GM23338 (cell line): ENCODE measurements at regions not wholly inside any gene's neighbourhood (a gene's known extent, or its start where the extent isn't known, plus 50 kb on each side); places are given as distances from the start of the nearest gene placed in this dataset.

Experiments used
- ATAC-seq: fragments of 200-7000 bp; cut with Tn5 transposase; 3 replicates; pipeline ENCODE4 v1.9.1; 2020
- DNase-seq: peaks from one replicate; pipeline ENCODE4 v3.0.0-alpha.2; 2015; ENCODE audit warnings: low spot score
- H2AFZ ChIP-seq: fragments of 200-600 bp; sonication (generic); 2 replicates; pipeline ENCODE4 v1.8.0; 2016; ENCODE audit warnings: antibody characterized with exemption, mild to moderate bottlenecking, moderate library complexity
- H3F3A ChIP-seq: fragments of 200-600 bp; sonication (generic); replicated peaks from 2 replicates; pipeline ENCODE4 v1.8.0; 2017; ENCODE audit warnings: antibody characterized with exemption, mixed run types, low read depth
- H3K27ac ChIP-seq: fragments of 200-600 bp; sonication (generic); 2 replicates; pipeline ENCODE4 v1.6.1; 2016; ENCODE audit warnings: low read depth
- H3K27me3 ChIP-seq: fragments of 200-600 bp; sonication (generic); 2 replicates; pipeline ENCODE4 v1.8.0; 2016; ENCODE audit warnings: mild to moderate bottlenecking, mixed run types, moderate library complexity; ENCODE audit not compliant: insufficient read depth
- H3K36me3 ChIP-seq: fragments of 200-600 bp; sonication (generic); 2 replicates; pipeline ENCODE4 v1.8.0; 2016; ENCODE audit warnings: mild to moderate bottlenecking; ENCODE audit not compliant: insufficient read depth
- H3K4me1 ChIP-seq: fragments of 200-600 bp; sonication (generic); 2 replicates; pipeline ENCODE4 v1.8.0; 2016; ENCODE audit warnings: mild to moderate bottlenecking, moderate library complexity; ENCODE audit not compliant: insufficient read depth
- H3K4me2 ChIP-seq: fragments of 200-600 bp; sonication (generic); 2 replicates; pipeline ENCODE4 v1.7.1; 2017; ENCODE audit warnings: mixed run types
- H3K4me3 ChIP-seq: fragments of 200-600 bp; sonication (generic); 2 replicates; pipeline ENCODE4 v1.6.1; 2016; ENCODE audit warnings: mixed run types
- H3K79me2 ChIP-seq: fragments of 200-600 bp; sonication (generic); replicated peaks from 2 replicates; pipeline ENCODE4 v1.8.0; 2017; ENCODE audit warnings: mild to moderate bottlenecking; ENCODE audit not compliant: insufficient read depth
- H3K9me2 ChIP-seq: fragments of 200-600 bp; sonication (generic); 2 replicates; pipeline ENCODE4 v1.8.0; 2017; ENCODE audit not compliant: insufficient read depth
- H4K20me1 ChIP-seq: fragments of 200-600 bp; sonication (generic); replicated peaks from 2 replicates; pipeline ENCODE4 v1.8.0; 2017; ENCODE audit warnings: mild to moderate bottlenecking; ENCODE audit not compliant: insufficient read depth
- H3K27ac Mint-ChIP-seq: 2 replicates; pipeline ENCODE4 v1.8.0; 2020; ENCODE audit warnings: inconsistent platforms, mild to moderate bottlenecking, moderate library complexity, mixed read lengths
- H3K27me3 Mint-ChIP-seq: 3 replicates; pipeline ENCODE4 v1.8.0; 2022; ENCODE audit warnings: low read depth, mild to moderate bottlenecking, moderate library complexity, mixed read lengths, inconsistent platforms; ENCODE audit not compliant: insufficient read depth, poor library complexity
- H3K36me3 Mint-ChIP-seq: 3 replicates; pipeline ENCODE4 v1.8.0; 2021; ENCODE audit warnings: low read depth, mild to moderate bottlenecking, inconsistent platforms, moderate library complexity, mixed read lengths
- H3K4me1 Mint-ChIP-seq: 3 replicates; pipeline ENCODE4 v1.8.0; 2020; ENCODE audit warnings: mild to moderate bottlenecking, inconsistent platforms, mixed read lengths
- H3K4me3 Mint-ChIP-seq: 3 replicates; pipeline ENCODE4 v1.8.0; 2021; ENCODE audit warnings: moderate library complexity, mild to moderate bottlenecking, inconsistent platforms, mixed read lengths
- H3K9me3 Mint-ChIP-seq: 3 replicates; pipeline ENCODE4 v1.8.0; 2020; ENCODE audit warnings: moderate library complexity, mild to moderate bottlenecking, inconsistent platforms, mixed read lengths
- CREB1 ChIP-seq: fragments of 250-450 bp; sonication (Bioruptor Pico); IDR thresholded peaks from 2 replicates; pipeline ENCODE4 v1.5.0; 2020; ENCODE audit warnings: low read depth, mild to moderate bottlenecking, moderate library complexity
- EZH2phosphoT487 ChIP-seq: fragments of 200-600 bp; sonication (generic); IDR thresholded peaks from one replicate; pipeline ENCODE4 v1.8.1; 2018; ENCODE audit warnings: antibody characterized with exemption; ENCODE audit not compliant: unreplicated experiment
- NANOG ChIP-seq: IDR thresholded peaks from 2 replicates; pipeline ENCODE4 v1.6.1; 2016; ENCODE audit warnings: antibody characterized with exemption, borderline replicate concordance
- POLR2AphosphoS5 ChIP-seq: IDR thresholded peaks from 2 replicates; pipeline ENCODE4 v1.6.1; 2016; ENCODE audit warnings: antibody characterized with exemption, low read depth
- REST ChIP-seq: IDR thresholded peaks from one replicate; pipeline ENCODE4 v1.6.1; 2018; ENCODE audit warnings: antibody characterized with exemption; ENCODE audit not compliant: unreplicated experiment
- STAT1 ChIP-seq: IDR thresholded peaks from one replicate; pipeline ENCODE4 v1.6.1; 2016; ENCODE audit warnings: antibody characterized with exemption; ENCODE audit not compliant: unreplicated experiment
- ZNF114 ChIP-seq: fragments of 250-450 bp; sonication (Bioruptor Pico); IDR thresholded peaks from 2 replicates; pipeline ENCODE4 v1.5.0; 2020; ENCODE audit warnings: mild to moderate bottlenecking, moderate library complexity
- ZNF331 ChIP-seq: fragments of 250-450 bp; sonication (Bioruptor Pico); IDR thresholded peaks from 2 replicates; pipeline ENCODE4 v1.5.0; 2020; ENCODE audit warnings: low read depth, mild to moderate bottlenecking, moderate library complexity
- TF ChIP-seq, protein P1 (sequence below): fragments of 250-450 bp; sonication (Bioruptor Pico); IDR thresholded peaks from 2 replicates; pipeline ENCODE4 v1.5.0; 2020; ENCODE audit warnings: mild to moderate bottlenecking, moderate library complexity
- TF ChIP-seq, protein P2 (sequence below), 2 experiments: fragments of 200-600 bp in 1 of 2; sonication (generic) in 1 of 2; conservative IDR thresholded peaks; 2 replicates each; pipeline versions ENCODE4 v1.5.1 to v1.6.1; 2016 to 2017; ENCODE audit warnings: antibody characterized with exemption in 2 of 2, low read depth in 2 of 2, mild to moderate bottlenecking in 2 of 2, moderate library complexity in 1 of 2

GRCh38 chr9:93846349-93846748 is 108.8 kb downstream of the BARX1 start (continued):
- no peak for TF ChIP-seq REST

DNA sequence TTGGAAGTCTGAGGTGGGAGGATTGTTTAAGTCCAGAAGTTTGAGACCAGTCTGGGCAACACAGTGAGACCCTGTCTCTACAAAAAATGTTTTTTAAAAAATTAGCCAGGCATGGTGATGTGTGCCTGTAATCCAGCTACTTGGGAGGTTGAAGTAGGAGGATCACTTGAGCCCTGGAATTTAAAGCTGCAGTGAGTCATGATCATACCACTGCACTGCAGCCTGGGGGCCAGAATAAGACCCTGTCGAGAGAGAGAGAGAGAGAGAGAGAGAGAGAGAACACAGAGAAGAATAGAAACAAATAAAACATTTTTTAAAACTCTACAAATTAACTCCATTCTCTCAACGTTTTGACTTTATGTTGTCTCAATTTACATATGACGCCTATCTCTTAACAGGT is 111.8 kb downstream of the BARX1 start:
- H3K9me3 Mint-ChIP-seq = no peaks in the 10 kb centered on the region
- ATAC-seq = no peak
- no peak for TF ChIP-seq ZNF114 (CRISPR knock-in tag)
- TF ChIP-seq EZH2phosphoT487 = no peak
- no peak for TF ChIP-seq NANOG
- TF ChIP-seq STAT1 = no peak
- TF ChIP-seq CREB1 (CRISPR knock-in tag) = no peak
- TF ChIP-seq REST = no peak
- TF ChIP-seq, protein P1, sequence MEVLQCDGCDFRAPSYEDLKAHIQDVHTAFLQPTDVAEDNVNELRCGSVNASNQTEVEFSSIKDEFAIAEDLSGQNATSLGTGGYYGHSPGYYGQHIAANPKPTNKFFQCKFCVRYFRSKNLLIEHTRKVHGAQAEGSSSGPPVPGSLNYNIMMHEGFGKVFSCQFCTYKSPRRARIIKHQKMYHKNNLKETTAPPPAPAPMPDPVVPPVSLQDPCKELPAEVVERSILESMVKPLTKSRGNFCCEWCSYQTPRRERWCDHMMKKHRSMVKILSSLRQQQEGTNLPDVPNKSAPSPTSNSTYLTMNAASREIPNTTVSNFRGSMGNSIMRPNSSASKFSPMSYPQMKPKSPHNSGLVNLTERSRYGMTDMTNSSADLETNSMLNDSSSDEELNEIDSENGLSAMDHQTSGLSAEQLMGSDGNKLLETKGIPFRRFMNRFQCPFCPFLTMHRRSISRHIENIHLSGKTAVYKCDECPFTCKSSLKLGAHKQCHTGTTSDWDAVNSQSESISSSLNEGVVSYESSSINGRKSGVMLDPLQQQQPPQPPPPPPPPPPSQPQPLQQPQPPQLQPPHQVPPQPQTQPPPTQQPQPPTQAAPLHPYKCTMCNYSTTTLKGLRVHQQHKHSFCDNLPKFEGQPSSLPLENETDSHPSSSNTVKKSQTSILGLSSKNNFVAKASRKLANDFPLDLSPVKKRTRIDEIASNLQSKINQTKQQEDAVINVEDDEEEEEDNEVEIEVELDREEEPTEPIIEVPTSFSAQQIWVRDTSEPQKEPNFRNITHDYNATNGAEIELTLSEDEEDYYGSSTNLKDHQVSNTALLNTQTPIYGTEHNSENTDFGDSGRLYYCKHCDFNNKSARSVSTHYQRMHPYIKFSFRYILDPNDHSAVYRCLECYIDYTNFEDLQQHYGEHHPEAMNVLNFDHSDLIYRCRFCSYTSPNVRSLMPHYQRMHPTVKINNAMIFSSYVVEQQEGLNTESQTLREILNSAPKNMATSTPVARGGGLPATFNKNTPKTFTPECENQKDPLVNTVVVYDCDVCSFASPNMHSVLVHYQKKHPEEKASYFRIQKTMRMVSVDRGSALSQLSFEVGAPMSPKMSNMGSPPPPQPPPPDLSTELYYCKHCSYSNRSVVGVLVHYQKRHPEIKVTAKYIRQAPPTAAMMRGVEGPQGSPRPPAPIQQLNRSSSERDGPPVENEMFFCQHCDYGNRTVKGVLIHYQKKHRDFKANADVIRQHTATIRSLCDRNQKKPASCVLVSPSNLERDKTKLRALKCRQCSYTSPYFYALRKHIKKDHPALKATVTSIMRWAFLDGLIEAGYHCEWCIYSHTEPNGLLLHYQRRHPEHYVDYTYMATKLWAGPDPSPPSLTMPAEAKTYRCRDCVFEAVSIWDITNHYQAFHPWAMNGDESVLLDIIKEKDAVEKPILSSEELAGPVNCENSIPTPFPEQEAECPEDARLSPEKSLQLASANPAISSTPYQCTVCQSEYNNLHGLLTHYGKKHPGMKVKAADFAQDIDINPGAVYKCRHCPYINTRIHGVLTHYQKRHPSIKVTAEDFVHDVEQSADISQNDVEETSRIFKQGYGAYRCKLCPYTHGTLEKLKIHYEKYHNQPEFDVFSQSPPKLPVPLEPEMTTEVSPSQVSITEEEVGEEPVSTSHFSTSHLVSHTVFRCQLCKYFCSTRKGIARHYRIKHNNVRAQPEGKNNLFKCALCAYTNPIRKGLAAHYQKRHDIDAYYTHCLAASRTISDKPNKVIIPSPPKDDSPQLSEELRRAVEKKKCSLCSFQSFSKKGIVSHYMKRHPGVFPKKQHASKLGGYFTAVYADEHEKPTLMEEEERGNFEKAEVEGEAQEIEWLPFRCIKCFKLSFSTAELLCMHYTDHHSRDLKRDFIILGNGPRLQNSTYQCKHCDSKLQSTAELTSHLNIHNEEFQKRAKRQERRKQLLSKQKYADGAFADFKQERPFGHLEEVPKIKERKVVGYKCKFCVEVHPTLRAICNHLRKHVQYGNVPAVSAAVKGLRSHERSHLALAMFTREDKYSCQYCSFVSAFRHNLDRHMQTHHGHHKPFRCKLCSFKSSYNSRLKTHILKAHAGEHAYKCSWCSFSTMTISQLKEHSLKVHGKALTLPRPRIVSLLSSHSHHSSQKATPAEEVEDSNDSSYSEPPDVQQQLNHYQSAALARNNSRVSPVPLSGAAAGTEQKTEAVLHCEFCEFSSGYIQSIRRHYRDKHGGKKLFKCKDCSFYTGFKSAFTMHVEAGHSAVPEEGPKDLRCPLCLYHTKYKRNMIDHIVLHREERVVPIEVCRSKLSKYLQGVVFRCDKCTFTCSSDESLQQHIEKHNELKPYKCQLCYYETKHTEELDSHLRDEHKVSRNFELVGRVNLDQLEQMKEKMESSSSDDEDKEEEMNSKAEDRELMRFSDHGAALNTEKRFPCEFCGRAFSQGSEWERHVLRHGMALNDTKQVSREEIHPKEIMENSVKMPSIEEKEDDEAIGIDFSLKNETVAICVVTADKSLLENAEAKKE (CRISPR knock-in tag) = no peak
- TF ChIP-seq POLR2AphosphoS5 = no peak
- no peak for TF ChIP-seq ZNF331 (CRISPR knock-in tag)
- TF ChIP-seq, protein P2, sequence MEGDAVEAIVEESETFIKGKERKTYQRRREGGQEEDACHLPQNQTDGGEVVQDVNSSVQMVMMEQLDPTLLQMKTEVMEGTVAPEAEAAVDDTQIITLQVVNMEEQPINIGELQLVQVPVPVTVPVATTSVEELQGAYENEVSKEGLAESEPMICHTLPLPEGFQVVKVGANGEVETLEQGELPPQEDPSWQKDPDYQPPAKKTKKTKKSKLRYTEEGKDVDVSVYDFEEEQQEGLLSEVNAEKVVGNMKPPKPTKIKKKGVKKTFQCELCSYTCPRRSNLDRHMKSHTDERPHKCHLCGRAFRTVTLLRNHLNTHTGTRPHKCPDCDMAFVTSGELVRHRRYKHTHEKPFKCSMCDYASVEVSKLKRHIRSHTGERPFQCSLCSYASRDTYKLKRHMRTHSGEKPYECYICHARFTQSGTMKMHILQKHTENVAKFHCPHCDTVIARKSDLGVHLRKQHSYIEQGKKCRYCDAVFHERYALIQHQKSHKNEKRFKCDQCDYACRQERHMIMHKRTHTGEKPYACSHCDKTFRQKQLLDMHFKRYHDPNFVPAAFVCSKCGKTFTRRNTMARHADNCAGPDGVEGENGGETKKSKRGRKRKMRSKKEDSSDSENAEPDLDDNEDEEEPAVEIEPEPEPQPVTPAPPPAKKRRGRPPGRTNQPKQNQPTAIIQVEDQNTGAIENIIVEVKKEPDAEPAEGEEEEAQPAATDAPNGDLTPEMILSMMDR (conservative IDR thresholded peaks at IDR 0.05; ENCODE audit: low read depth in 2 of 2) = no peak

More for the DNA sequence above, 111.8 kb downstream of the BARX1 start:
- H3K4me1 ChIP-seq = no peaks in the 10 kb centered on the region
- DNase-seq = no peak
- H3K27me3 ChIP-seq = no peaks in the 10 kb centered on the region
- H3K4me2 ChIP-seq = no peak overlapping the region
- no peaks in the 10 kb centered on the region for H3K27me3 Mint-ChIP-seq
- no peaks in the 10 kb centered on the region for H3F3A ChIP-seq
- no peaks in the 10 kb centered on the region for H3K36me3 ChIP-seq
- H3K4me3 Mint-ChIP-seq = no peak overlapping the region
- no peak overlapping the region for H2AFZ ChIP-seq
- no peaks in the 10 kb centered on the region for H3K79me2 ChIP-seq
- no peak overlapping the region for H3K27ac Mint-ChIP-seq
- H3K36me3 Mint-ChIP-seq = no peaks in the 10 kb centered on the region
- H3K4me1 Mint-ChIP-seq = no peaks in the 10 kb centered on the region
- H3K4me3 ChIP-seq = no peak overlapping the region
- H4K20me1 ChIP-seq = no peaks in the 10 kb centered on the region
- H3K27ac ChIP-seq = no peak overlapping the region
- H3K9me2 ChIP-seq = no peaks in the 10 kb centered on the region
